Breast epithelium (tissue), 3 donors: ENCODE measurements at regions not wholly inside any gene's neighbourhood (a gene's known extent, or its start where the extent isn't known, plus 50 kb on each side); places are given as distances from the start of the nearest gene placed in this dataset.

ENCODE experiments used
- POLR2AphosphoS5 ChIP-seq, 3 donors: sonication (generic); formaldehyde crosslinking; IDR thresholded peaks; one replicate each; pipeline ENCODE4 v1.6.1; 2017; ENCODE audit warnings: antibody characterized with exemption in 3 of 3
- TF ChIP-seq, protein P1 (sequence below), 3 donors: fragments of 450-650 bp; IDR thresholded peaks; one replicate each; pipeline ENCODE4 v1.5.1; 2016 to 2017; ENCODE audit warnings: antibody characterized with exemption in 3 of 3, mild to moderate bottlenecking in 3 of 3, moderate library complexity in 3 of 3

DNA sequence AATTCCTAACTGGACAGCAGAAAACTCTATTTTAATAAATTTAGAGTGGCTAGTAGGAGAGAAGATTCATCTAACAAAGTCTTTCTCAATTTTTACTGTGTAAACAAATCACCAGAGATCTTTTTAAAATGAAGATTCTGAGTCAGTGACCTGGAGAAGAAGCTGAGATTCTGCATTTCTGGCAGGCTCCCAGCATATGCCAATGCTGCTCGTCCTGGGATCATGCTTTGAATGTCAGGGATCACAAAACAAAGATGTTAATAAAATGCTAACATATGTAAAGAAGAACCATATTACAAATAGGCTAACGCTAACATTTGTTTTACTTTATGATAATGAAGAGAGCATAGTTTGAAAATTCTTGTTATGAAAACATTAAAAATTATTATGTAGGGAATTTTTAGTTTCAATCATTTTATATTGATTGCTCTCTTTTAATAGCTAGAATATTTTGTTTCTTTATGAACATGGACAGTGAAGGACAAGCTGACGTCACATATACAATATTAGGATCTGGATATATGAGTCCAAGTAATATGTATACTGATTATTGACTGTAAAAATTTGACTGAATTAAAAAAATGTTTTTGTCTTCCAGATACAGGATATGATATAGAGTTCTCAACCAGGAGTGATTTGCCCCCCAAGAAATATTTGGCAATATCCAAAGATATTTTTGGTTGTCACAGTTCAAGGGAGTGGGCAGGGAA is 160.8 kb upstream of the GPR149 start:
- no peak for TF ChIP-seq POLR2AphosphoS5 (IDR thresholded peaks at IDR 0.05)
- TF ChIP-seq, protein P1, sequence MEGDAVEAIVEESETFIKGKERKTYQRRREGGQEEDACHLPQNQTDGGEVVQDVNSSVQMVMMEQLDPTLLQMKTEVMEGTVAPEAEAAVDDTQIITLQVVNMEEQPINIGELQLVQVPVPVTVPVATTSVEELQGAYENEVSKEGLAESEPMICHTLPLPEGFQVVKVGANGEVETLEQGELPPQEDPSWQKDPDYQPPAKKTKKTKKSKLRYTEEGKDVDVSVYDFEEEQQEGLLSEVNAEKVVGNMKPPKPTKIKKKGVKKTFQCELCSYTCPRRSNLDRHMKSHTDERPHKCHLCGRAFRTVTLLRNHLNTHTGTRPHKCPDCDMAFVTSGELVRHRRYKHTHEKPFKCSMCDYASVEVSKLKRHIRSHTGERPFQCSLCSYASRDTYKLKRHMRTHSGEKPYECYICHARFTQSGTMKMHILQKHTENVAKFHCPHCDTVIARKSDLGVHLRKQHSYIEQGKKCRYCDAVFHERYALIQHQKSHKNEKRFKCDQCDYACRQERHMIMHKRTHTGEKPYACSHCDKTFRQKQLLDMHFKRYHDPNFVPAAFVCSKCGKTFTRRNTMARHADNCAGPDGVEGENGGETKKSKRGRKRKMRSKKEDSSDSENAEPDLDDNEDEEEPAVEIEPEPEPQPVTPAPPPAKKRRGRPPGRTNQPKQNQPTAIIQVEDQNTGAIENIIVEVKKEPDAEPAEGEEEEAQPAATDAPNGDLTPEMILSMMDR (IDR thresholded peaks at IDR 0.05) = no peak
